Body of pancreas (tissue), 4 donors: ENCODE measurements at regions not wholly inside any gene's neighbourhood (a gene's known extent, or its start where the extent isn't known, plus 50 kb on each side); places are given as distances from the start of the nearest gene placed in this dataset.

Source experiments
- ATAC-seq: fragments of 150-250 bp; one replicate; pipeline ENCODE4 v1.9.1; 2016
- DNase-seq, 4 donors: peaks; one replicate each; pipeline ENCODE4 v3.0.0-alpha.2; 2019
- H3K27ac ChIP-seq, 4 donors: fragments of 200-600 bp; sonication (generic); 1 replicate in 3 of 4; 2 replicates in 1 of 4; pipeline versions ENCODE4 v1.5.1 to v1.6.1; 2016 to 2019; ENCODE audit warnings: mild to moderate bottlenecking in 1 of 4, mixed read lengths in 1 of 4, moderate library complexity in 1 of 4
- H3K27me3 ChIP-seq, 2 donors: fragments of 200-600 bp; sonication (generic); one replicate each; pipeline ENCODE4 v1.6.0; 2016; ENCODE audit warnings: mild to moderate bottlenecking in 1 of 2
- H3K36me3 ChIP-seq, 2 donors: fragments of 200-600 bp; sonication (generic); replicated peaks in 1 of 2; 2 replicates each; pipeline ENCODE4 v1.5.1; 2016; ENCODE audit warnings: low read depth in 2 of 2; ENCODE audit not compliant: insufficient read depth in 1 of 2
- H3K4me1 ChIP-seq: fragments of 200-600 bp; sonication (generic); one replicate; pipeline ENCODE4 v1.6.0; 2016
- H3K4me3 ChIP-seq, 2 donors: fragments of 200-600 bp; sonication (generic); 1 replicate in 1 of 2; 2 replicates in 1 of 2; pipeline ENCODE4 v1.5.1; 2016 to 2019
- H3K9me3 ChIP-seq, 3 donors: fragments of 200-600 bp; sonication (generic); 1 replicate in 2 of 3; 2 replicates in 1 of 3; pipeline ENCODE4 v1.5.1; 2016
- CTCF ChIP-seq, 7 experiments: fragments of 450-650 bp in 4 of 7; fragments of 200-600 bp in 3 of 7; sonication (generic) in 3 of 7; IDR thresholded peaks; one replicate each; pipeline ENCODE4 v1.5.1; 2016 to 2019; ENCODE audit warnings: antibody characterized with exemption in 7 of 7
- POLR2A ChIP-seq, 3 donors: fragments of 450-650 bp; IDR thresholded peaks; one replicate each; pipeline ENCODE4 v1.6.1; 2016; ENCODE audit warnings: antibody characterized with exemption in 3 of 3, mild to moderate bottlenecking in 2 of 3
- WGBS, 2 donors: methylation state at CpG; one replicate each; pipeline ENCODE4 v1.1.5; 2017; 5-methylcytosine and 5-hydroxymethylcytosine counted together
- intact Hi-C: fragments of 100-400 bp; cut with DNase I; formaldehyde crosslinking; loops from one replicate; pipeline ENCODE4 v1.15.1; 2023

GRCh38 chr9:16153741-16154140, 600.9 kb downstream of the CCDC171 start:
- Histone ChIP-seq H3K27ac (no peak overlapping the region), H3K4me3 (no peak overlapping the region), H3K4me1 (peaks cover 12% of the 10 kb centered on the region), H3K9me3 (no peaks in the 10 kb centered on the region), H3K36me3 (no peaks in the 10 kb centered on the region), H3K27me3 (no peaks in the 10 kb centered on the region)
- ATAC-seq: no peak
- TF ChIP-seq POLR2A (IDR thresholded peaks at IDR 0.05) (no peak), CTCF (IDR thresholded peaks at IDR 0.05) (no peak)
- intact Hi-C loops: no loop called here
- WGBS, 2 donors: 75 to 83% methylated on average over 2 of the region's 2 CpGs
- no peak for DNase-seq

GRCh38 chr9:16154521-16155078, 601.8 kb downstream of the CCDC171 start:
- H3K36me3 ChIP-seq: no peaks in the 10 kb centered on the region
- 5% methylated on average over 12 to 28 of the region's 28 CpGs for WGBS, 2 donors
- H3K27ac ChIP-seq: no peak overlapping the region
- no peaks in the 10 kb centered on the region for H3K9me3 ChIP-seq
- peaks cover 12% of the 10 kb centered on the region for H3K4me1 ChIP-seq
- TF ChIP-seq POLR2A (IDR thresholded peaks at IDR 0.05) (no peak), CTCF (IDR thresholded peaks at IDR 0.05) (peak; percentile 12 to 48 (median 37))
- H3K27me3 ChIP-seq: no peaks in the 10 kb centered on the region
- H3K4me3 ChIP-seq: no peak overlapping the region
- intact Hi-C loops: no loop called here
- DNase-seq (peak; percentile 42 to 60 (median 43)), ATAC-seq (peak; percentile 81)

GRCh38 chr9:16155878-16156277, 603.0 kb downstream of the CCDC171 start:
- intact Hi-C loops: no loop called here
- Histone ChIP-seq H3K36me3 (no peaks in the 10 kb centered on the region), H3K4me1 (peaks cover 12% of the 10 kb centered on the region), H3K9me3 (no peaks in the 10 kb centered on the region), H3K4me3 (no peak overlapping the region), H3K27me3 (no peaks in the 10 kb centered on the region), H3K27ac (no peak overlapping the region)
- DNase-seq (no peak), ATAC-seq (no peak)
- 81 to 86% methylated on average over 4 of the region's 4 CpGs for WGBS, 2 donors
- TF ChIP-seq POLR2A (IDR thresholded peaks at IDR 0.05): no peak
- TF ChIP-seq CTCF (IDR thresholded peaks at IDR 0.05): no peak

- Histone ChIP-seq H3K36me3 (no peaks in the 10 kb centered on the region), H3K27me3 (no peaks in the 10 kb centered on the region), H3K9me3 (no peaks in the 10 kb centered on the region), H3K4me3 (no peak overlapping the region), H3K4me1 (peaks cover 12% of the 10 kb centered on the region), H3K27ac (no peak overlapping the region)
- intact Hi-C loops: no loop called here
- ATAC-seq: no peak
- WGBS, 2 donors: 94 to 98% methylated on average over 3 of the region's 3 CpGs
- TF ChIP-seq CTCF (IDR thresholded peaks at IDR 0.05) (no peak), POLR2A (IDR thresholded peaks at IDR 0.05) (no peak)
- DNase-seq: no peak
These were observed 604.4 kb downstream of the CCDC171 start for GRCh38 chr9:16157216-16157615.

GRCh38 chr9:16157651-16158050, 604.8 kb downstream of the CCDC171 start:
- intact Hi-C loops: no loop called here
- WGBS, 2 donors: 82 to 88% methylated on average over 4 of the region's 4 CpGs
- Histone ChIP-seq H3K36me3 (no peaks in the 10 kb centered on the region), H3K4me1 (peaks cover 12% of the 10 kb centered on the region), H3K9me3 (no peaks in the 10 kb centered on the region), H3K4me3 (no peak overlapping the region), H3K27me3 (no peaks in the 10 kb centered on the region), H3K27ac (no peak overlapping the region)
- ATAC-seq (no peak), DNase-seq (no peak)
- TF ChIP-seq CTCF (IDR thresholded peaks at IDR 0.05): no peak
- no peak for TF ChIP-seq POLR2A (IDR thresholded peaks at IDR 0.05)
